ENCODE measurements at regions not wholly inside any gene's neighbourhood (a gene's known extent, or its start where the extent isn't known, plus 50 kb on each side); places are given as distances from the start of the nearest gene placed in this dataset.

DNA sequence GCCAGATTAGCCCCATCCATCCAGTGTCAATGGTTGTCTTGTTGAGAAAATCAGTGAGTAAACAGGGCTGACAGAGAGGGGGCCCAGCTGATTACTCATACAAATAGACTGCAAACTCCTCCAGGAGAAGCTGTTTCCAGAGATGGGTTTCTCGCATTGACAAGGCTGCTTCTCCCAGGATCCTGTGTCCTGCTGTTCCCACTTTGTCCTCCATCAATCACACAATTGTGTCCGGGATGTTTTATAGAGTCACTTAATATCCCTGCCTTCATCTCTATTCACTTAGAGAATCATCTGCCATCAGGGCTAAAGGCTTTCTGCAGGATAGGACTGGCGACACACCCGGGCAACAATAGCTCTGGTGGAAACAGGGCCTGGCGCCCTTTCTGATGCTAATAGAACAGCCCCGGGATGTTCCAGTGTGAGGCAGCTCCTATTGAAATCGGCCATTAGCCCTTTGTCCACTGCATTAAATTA lies 71.7 kb upstream of the TBCA start:
- TF ChIP-seq SIN3A (IDR thresholded peaks at IDR 0.05; ENCODE audit: borderline replicate concordance, insufficient read depth, low read length) (no peak), TAF1 (IDR thresholded peaks at IDR 0.05; ENCODE audit: borderline replicate concordance, insufficient read depth, low read length) (no peak), POLR2AphosphoS5 (IDR thresholded peaks at IDR 0.05; ENCODE audit: low read depth, low read length) (no peak), FOXP2 (optimal IDR thresholded peaks at IDR 0.05; ENCODE audit: borderline replicate concordance, extremely low read depth, extremely low read length, insufficient read depth) (no peak)
- TF ChIP-seq, protein P1, sequence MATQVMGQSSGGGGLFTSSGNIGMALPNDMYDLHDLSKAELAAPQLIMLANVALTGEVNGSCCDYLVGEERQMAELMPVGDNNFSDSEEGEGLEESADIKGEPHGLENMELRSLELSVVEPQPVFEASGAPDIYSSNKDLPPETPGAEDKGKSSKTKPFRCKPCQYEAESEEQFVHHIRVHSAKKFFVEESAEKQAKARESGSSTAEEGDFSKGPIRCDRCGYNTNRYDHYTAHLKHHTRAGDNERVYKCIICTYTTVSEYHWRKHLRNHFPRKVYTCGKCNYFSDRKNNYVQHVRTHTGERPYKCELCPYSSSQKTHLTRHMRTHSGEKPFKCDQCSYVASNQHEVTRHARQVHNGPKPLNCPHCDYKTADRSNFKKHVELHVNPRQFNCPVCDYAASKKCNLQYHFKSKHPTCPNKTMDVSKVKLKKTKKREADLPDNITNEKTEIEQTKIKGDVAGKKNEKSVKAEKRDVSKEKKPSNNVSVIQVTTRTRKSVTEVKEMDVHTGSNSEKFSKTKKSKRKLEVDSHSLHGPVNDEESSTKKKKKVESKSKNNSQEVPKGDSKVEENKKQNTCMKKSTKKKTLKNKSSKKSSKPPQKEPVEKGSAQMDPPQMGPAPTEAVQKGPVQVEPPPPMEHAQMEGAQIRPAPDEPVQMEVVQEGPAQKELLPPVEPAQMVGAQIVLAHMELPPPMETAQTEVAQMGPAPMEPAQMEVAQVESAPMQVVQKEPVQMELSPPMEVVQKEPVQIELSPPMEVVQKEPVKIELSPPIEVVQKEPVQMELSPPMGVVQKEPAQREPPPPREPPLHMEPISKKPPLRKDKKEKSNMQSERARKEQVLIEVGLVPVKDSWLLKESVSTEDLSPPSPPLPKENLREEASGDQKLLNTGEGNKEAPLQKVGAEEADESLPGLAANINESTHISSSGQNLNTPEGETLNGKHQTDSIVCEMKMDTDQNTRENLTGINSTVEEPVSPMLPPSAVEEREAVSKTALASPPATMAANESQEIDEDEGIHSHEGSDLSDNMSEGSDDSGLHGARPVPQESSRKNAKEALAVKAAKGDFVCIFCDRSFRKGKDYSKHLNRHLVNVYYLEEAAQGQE (IDR thresholded peaks at IDR 0.05; ENCODE audit: insufficient read depth in 1 of 2, low read depth in 2 of 2, low read length in 2 of 2), result no peak

DNA sequence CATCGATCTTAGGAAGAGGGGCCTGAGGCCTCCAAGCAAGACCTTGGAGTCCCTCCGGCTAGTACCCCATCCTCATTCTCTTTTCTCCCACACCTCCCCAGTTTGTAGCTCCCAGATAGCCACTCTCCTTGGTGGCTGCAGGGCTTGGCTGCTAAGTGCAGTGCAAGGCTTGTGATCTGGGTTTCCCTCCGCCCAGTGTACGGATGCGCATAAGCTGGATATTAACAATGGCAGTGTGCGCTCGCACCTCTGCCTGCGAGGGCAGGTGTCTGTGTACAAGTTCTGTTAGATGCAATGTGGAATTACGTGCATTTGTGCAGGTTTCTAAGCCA lies 71.0 kb upstream of the TBCA start:
- TF ChIP-seq TAF1 (IDR thresholded peaks at IDR 0.05; ENCODE audit: borderline replicate concordance, insufficient read depth, low read length) (no peak), SIN3A (IDR thresholded peaks at IDR 0.05; ENCODE audit: borderline replicate concordance, insufficient read depth, low read length) (no peak)

DNA sequence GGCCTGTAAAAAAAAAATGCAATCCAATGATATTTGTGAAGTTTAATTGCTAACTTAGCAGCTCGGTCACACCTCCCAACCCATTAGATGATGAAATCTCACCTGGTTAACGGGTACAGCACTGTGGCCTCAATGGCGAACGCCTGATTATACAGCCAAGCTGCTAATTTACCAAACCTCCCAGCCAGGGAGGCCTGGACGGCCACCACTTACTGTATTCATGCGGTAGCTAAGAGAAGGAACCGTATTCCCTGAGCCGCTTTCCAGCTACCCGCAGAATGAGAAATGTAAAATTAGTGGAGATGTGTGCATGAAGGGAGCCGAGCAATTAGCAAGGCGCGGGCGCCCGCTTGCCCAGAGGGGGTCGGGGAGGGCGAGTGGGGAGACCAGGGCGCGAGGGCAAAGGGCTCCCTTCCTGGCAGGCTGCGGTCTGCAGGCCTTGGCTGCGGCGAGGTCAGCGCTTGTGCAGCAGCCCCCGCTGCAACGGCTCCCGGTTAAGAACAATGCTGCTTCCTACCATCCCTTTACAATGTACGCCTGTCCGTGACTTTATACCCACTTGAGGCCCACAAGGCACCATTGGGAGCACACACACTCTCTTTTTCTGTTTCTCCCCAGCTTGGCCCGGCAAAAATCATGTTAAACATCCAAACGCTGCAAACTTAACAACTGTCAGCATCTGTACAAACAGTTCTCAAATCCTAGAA lies 70.4 kb upstream of the TBCA start:
- TF ChIP-seq FOXP2 (optimal IDR thresholded peaks at IDR 0.05; ENCODE audit: borderline replicate concordance, extremely low read depth, extremely low read length, insufficient read depth), result no peak
- no peak for TF ChIP-seq POLR2AphosphoS5 (IDR thresholded peaks at IDR 0.05; ENCODE audit: low read depth, low read length)
- TF ChIP-seq TAF1 (IDR thresholded peaks at IDR 0.05; ENCODE audit: borderline replicate concordance, insufficient read depth, low read length), result no peak
- TF ChIP-seq SIN3A (IDR thresholded peaks at IDR 0.05; ENCODE audit: borderline replicate concordance, insufficient read depth, low read length), result no peak
- TF ChIP-seq, protein P1 (IDR thresholded peaks at IDR 0.05; ENCODE audit: insufficient read depth in 1 of 2, low read depth in 2 of 2, low read length in 2 of 2), result no peak

DNA sequence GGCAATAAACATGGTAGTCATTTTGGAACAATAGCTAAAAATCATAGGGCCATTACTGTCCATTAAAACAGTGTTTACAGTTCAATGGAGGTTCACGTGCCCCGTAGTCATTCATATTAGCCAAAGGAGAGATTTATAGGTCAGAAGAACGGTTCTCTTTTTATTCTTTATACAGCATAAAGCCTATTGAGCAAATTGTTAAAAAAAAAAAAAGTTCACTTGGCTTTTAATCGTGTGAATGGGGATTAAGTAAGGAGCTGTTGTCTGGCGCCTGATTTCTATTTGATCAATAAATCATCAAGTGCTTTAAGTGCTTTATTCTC lies 69.1 kb upstream of the TBCA start:
- TF ChIP-seq TAF1 (IDR thresholded peaks at IDR 0.05; ENCODE audit: borderline replicate concordance, insufficient read depth, low read length) (no peak), SIN3A (IDR thresholded peaks at IDR 0.05; ENCODE audit: borderline replicate concordance, insufficient read depth, low read length) (no peak), FOXP2 (optimal IDR thresholded peaks at IDR 0.05; ENCODE audit: borderline replicate concordance, extremely low read depth, extremely low read length, insufficient read depth) (no peak), POLR2AphosphoS5 (IDR thresholded peaks at IDR 0.05; ENCODE audit: low read depth, low read length) (no peak)
- TF ChIP-seq, protein P1 (IDR thresholded peaks at IDR 0.05; ENCODE audit: insufficient read depth in 1 of 2, low read depth in 2 of 2, low read length in 2 of 2), result no peak

GRCh38 chr5:77844623-77845323 lies 68.6 kb upstream of the TBCA start:
- TF ChIP-seq POLR2AphosphoS5 (IDR thresholded peaks at IDR 0.05; ENCODE audit: low read depth, low read length), result no peak
- no peak for TF ChIP-seq TAF1 (IDR thresholded peaks at IDR 0.05; ENCODE audit: borderline replicate concordance, insufficient read depth, low read length)
- TF ChIP-seq FOXP2 (optimal IDR thresholded peaks at IDR 0.05; ENCODE audit: borderline replicate concordance, extremely low read depth, extremely low read length, insufficient read depth), result no peak

GRCh38 chr5:77844373-77844622 lies 68.2 kb upstream of the TBCA start:
- no peak for TF ChIP-seq SIN3A (IDR thresholded peaks at IDR 0.05; ENCODE audit: borderline replicate concordance, insufficient read depth, low read length)
